DND-41 (cell line): ENCODE measurements at regions not wholly inside any gene's neighbourhood (a gene's known extent, or its start where the extent isn't known, plus 50 kb on each side); places are given as distances from the start of the nearest gene placed in this dataset.
"Not testable (repeated sequence)": the region's sequence is repeated elsewhere in the genome, so short reads cannot be mapped to it uniquely, and the experiment has no call there.

ENCODE experiments used
- CTCF ChIP-seq: IDR thresholded peaks from 2 replicates; pipeline ENCODE4 v1.5.1; 2012; ENCODE audit warnings: borderline replicate concordance, low read length, moderate library complexity, mild to moderate bottlenecking; ENCODE audit not compliant: poor library complexity, severe bottlenecking; ENCODE audit errors: extremely low read depth
- EZH2 ChIP-seq: IDR thresholded peaks from 3 replicates; pipeline ENCODE4 v1.6.1; 2012; ENCODE audit warnings: borderline replicate concordance, low read depth, mild to moderate bottlenecking, moderate library complexity, low read length, inconsistent platforms; ENCODE audit not compliant: severe bottlenecking

- TF ChIP-seq EZH2, CTCF: not testable (repeated sequence)
Measured at GRCh38 chr6:168168330-168168729, 89.3 kb upstream of the FRMD1 start.
